NCI-H524 treated with DMSO at 0.1 percent for 48 hours (cell line): ENCODE measurements at regions not wholly inside any gene's neighbourhood (a gene's known extent, or its start where the extent isn't known, plus 50 kb on each side); places are given as distances from the start of the nearest gene placed in this dataset.

Experiments used
- DNase-seq: peaks from one replicate; lab custom pipeline; 2025; lab: John Stamatoyannopoulos, UW

GRCh38 chr12:65556676-65557437, 267.4 kb upstream of the HMGA2 start:
- DNase-seq: no peak

DNA sequence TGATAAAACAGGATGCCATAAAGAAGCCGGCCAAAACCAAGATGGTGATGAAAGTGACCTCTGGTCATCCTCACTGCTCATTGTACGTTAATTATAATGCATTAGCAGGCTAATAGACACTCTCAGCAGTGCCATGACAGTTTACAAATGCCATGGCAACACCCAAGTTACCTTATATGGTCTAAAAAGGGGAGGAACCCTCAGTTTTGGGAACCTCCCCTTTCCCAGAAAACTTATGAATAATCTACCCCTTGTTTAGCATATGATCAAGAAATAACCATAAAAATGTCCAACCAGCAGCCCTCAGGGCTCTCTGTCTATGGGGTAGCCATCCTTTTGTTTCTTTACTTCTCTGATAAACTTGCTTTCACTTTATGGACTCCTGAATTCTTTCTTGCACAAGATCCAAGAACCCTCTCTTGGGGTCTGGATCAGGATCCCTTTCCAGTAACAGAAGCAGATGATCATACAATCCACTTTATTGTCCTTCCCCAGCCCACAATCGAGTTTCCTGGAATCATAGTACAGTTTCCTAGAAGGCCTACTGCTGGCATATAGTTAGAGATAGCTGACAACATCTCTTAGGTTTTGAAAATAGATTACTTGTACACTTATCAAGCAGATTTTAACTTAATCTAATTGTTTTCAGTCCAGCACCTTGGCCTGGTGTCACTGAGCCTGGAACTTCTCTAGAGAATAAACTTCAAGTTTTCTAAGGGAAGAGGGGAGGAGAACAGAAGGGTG, 266.7 kb upstream of the HMGA2 start:
- no peak for DNase-seq

- DNase-seq: no peak
Measured at GRCh38 chr12:65560286-65560685, 264.0 kb upstream of the HMGA2 start.

GRCh38 chr12:65561798-65562382, 262.4 kb upstream of the HMGA2 start:
- no peak for DNase-seq

DNA sequence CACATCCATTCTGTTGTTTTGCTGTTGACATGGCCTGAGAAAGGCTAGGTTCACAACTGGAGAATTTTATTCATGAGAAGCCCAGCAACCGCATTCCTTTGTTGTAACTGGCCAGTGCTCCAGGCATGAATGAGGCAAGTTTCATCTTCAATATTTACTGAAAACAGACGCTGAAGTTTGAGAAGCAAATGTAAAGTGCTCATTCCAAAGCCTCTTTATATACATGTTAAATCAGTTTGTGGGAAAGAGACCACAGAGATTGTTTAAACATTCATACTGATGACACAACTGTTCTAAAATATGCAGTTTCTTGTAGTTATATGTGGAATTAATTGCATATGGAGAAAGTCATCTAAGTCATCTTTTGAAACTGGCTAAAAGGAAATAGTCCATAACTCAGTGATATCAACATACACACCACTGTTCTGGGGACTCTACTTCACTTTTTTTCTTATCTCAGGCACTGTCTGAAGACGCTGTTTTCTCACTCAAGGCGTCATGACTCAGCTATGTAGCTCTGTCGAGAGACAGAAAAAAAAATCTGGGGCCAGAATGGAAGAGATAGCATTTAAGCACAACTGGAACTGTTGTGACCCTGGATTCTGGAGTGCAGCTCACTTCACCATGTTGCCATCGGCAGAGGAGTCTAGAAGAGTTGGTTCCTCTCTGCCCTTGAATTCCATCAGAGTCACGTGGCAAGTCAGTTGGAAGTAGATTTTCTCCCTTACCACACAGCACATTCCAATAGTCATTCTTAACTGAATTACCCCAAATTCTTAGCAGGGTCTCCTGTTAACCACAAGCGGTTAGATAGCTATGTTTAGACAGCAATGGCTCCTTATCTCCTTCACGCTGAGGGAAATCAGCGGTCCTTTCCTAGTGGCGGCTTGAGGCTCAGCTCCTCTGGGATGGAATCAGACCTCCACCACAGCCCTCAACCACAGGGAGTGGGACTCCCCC, 258.4 kb upstream of the HMGA2 start:
- DNase-seq: no peak

GRCh38 chr12:65566751-65567150, 257.5 kb upstream of the HMGA2 start:
- DNase-seq: no peak

DNA sequence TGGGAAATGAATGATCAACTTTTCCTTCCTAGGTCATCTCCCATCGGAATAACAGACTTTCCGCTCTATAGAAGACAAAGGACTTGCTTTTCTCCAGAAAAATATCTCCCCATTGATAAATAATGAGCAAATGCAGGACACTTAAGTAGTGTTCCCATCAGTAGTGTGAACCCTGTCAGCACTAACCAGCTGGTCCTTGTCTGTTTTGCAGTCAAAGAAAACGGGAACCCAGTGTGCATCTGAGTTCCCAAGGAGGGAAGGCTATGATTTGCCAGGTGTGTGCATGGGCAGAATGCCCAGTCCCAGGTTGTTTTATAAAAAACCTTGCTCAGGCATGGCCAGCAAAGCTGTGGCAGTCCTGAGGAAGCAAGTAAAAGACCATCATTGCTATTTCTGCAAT, 256.5 kb upstream of the HMGA2 start:
- DNase-seq: no peak

GRCh38 chr12:65568517-65568916, 255.8 kb upstream of the HMGA2 start:
- DNase-seq: no peak

DNA sequence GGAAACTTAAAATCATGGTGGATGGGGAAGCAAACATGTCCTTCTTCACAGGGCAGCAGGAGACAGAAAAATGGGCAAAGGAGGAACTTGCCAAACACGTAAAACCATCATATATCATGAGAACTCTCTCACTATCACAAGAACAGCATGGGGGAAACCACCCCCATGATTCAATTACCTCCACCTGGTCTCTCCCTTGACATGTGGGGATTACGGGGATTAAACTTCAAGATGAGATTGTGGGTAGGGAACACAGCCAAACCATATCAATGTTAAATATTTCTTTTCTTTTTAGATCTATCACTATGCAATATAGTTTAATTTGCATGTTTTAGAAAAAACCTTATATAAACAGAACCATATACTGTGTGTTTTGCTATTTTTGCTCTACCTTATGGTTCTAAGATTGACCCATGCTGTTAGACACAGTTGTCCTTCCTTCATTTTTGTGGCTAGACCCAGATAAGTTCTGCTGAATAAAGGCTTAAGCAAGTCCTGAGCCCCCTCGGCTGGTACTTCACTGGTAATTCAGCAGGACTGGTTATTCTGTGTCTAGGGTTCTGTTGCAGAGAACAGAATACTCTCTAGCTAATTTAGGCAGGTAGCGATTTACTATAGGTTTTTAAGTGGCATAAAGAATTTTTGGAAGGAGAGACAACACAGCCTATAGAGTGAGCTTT, 253.7 kb upstream of the HMGA2 start:
- DNase-seq: peak; percentile 54

DNA sequence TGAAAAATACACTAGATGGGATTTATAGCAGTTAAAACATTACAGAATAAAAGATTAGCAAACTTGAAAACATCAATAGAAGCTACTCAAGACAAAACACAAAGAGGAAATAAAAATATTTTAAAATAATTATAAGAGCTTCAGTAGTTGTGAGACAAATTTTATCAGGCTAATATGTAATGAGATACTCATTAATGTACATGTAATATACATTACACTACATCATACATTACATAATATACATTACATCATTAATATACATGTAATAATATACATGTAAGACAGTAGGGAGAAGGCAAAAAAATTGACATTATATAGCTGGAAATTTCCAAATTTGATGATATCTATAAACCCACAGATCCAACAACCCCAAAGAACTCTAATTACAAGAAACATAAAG, 249.4 kb upstream of the HMGA2 start:
- DNase-seq: no peak

- peak; percentile 88 for DNase-seq
Measured at GRCh38 chr12:65584016-65584415, 240.3 kb upstream of the HMGA2 start.

DNA sequence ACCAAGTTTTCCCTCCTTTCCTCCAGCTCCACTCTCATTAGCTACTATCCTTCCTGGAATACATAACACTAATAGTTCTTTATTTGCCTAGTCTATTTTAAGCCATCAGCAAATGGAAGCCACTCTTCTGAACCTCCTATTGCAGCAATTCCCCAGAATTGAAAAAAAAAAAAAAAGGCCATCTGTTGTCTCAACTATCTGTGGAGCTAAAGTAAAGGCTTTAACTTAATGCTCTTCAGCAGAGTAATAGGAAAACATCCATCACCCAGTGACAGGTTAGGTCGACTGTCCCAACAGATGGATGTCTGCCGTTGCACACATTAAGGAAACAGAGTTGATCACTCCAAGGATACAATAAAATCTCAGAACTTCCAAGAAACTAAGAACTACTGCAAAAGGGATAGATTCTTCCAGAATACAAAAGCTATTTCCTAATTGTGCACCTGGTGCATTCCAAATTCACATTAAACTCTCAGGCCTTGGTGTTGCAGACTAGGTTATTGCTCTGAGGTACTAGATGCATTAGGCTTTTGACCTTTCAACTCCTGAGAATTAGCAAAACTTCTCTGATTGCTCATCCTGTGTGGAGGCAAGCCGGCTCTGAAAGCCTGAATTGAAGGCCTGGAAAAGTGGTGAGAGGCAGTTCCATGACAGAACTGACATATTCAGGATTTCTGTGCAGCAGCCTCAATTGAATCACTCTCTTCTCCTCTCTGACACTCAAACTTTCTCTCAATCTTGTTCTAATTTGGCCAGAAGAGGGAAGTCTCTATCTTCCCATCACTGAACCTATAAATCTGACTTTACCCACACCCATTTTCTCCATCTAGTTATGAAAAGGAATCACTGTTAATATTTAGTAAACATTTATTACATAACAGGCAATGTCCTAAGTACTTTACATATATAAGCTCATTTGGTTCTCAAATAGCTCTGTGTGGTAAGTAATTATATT, 238.4 kb upstream of the HMGA2 start:
- peak; percentile 87 for DNase-seq

DNA sequence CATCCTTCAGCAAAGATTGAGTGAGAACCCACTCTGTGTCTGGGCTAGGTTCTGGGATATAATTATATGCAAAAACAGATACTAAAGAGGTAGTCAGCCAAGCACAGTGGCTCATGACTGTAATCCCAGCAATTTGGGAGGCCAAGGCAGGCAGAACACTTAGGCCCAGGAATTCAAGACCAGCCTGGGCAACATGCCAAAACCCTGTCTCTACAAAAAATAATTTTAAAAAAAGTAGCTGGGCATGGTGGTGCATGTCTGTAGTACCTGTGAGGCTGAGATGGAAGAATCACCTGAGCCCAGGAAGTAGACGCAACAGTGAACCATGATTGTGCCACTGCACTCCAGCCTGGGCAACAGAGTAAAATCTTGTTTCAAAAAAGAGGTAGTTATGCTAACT, 237.5 kb upstream of the HMGA2 start:
- DNase-seq: no peak

DNA sequence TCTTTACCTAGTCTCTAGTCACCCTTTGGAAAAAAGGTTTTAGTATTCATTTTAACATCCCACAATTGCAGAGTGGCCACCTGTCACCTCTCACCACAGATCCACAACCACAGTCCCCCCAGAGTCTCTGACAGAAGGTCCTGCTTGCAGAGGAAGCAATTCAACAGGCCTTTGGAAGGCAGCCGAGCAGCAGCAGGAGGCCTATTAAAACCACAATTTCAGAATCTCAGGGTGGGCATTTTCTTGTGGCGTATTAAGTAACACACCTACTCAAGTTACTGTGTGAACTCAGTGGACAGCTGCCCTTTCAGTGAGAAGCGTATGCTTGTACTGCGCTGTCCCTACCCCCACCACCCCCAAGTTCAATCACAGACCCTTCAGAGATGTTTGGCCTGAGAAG, 234.0 kb upstream of the HMGA2 start:
- DNase-seq: peak; percentile 94

GRCh38 chr12:65592416-65592815, 231.9 kb upstream of the HMGA2 start:
- DNase-seq: no peak

DNA sequence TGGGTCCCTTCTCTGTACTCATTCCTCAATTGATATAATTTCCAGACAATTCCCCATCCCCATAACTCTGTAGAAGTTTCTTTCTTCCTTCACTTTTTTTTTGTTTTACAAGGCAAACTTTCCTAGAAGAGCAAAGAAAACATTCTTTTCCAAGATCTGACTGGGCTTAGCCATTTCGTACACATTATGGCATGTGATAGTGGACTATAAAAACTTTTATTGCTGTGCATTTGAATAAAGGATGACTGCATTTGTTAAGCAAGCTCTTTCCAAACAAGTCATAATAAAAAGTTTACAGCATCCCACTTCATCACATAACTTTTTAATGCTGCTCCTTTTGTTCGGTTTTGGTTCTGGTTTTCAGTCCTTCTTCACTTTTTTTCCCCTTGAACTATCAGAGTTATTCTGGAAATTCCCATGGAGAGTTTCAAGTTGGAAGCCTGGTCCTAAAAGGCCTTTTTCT, 231.0 kb upstream of the HMGA2 start:
- no peak for DNase-seq

- no peak for DNase-seq
Measured at GRCh38 chr12:65594409-65594808, 229.9 kb upstream of the HMGA2 start.

- no peak for DNase-seq
Measured at GRCh38 chr12:65595016-65595560, 229.2 kb upstream of the HMGA2 start.

GRCh38 chr12:65596514-65597091, 227.7 kb upstream of the HMGA2 start:
- DNase-seq: no peak

GRCh38 chr12:65597527-65597926, 226.8 kb upstream of the HMGA2 start:
- DNase-seq: no peak
